ENCODE measurements at regions not wholly inside any gene's neighbourhood (a gene's known extent, or its start where the extent isn't known, plus 50 kb on each side); places are given as distances from the start of the nearest gene placed in this dataset.

GRCh38 chr15:94606286-94606685, 374.9 kb downstream of the MCTP2 start:
- DNase-seq (ENCODE audit: low read depth) = no peak

- DNase-seq (ENCODE audit: low read depth) = no peak
Measured at GRCh38 chr15:94607176-94607654, 375.9 kb downstream of the MCTP2 start.

GRCh38 chr15:94610069-94610468, 378.7 kb downstream of the MCTP2 start:
- DNase-seq (ENCODE audit: low read depth) = no peak

GRCh38 chr15:94610485-94610884, 379.1 kb downstream of the MCTP2 start:
- DNase-seq (ENCODE audit: low read depth) = no peak

GRCh38 chr15:94611656-94612055, 380.3 kb downstream of the MCTP2 start:
- DNase-seq (ENCODE audit: low read depth) = no peak

GRCh38 chr15:94615688-94616087, 384.3 kb downstream of the MCTP2 start:
- DNase-seq (ENCODE audit: low read depth) = no peak

GRCh38 chr15:94620632-94621031, 389.3 kb downstream of the MCTP2 start:
- DNase-seq (ENCODE audit: low read depth) = no peak

GRCh38 chr15:94621736-94622135, 390.4 kb downstream of the MCTP2 start:
- DNase-seq (ENCODE audit: low read depth) = no peak

GRCh38 chr15:94626949-94627348, 395.6 kb downstream of the MCTP2 start:
- DNase-seq (ENCODE audit: low read depth) = no peak

- no peak for DNase-seq (ENCODE audit: low read depth)
Measured at GRCh38 chr15:94631608-94632007, 400.2 kb downstream of the MCTP2 start.

- DNase-seq (ENCODE audit: low read depth) = no peak
Measured at GRCh38 chr15:94638183-94638582, 406.8 kb downstream of the MCTP2 start.

- DNase-seq (ENCODE audit: low read depth) = no peak
Measured at GRCh38 chr15:94639701-94640100, 408.3 kb downstream of the MCTP2 start.

- no peak for DNase-seq (ENCODE audit: low read depth)
Measured at GRCh38 chr15:94644433-94644832, 413.1 kb downstream of the MCTP2 start.

- DNase-seq (ENCODE audit: low read depth) = no peak
Measured at GRCh38 chr15:94653071-94653470, 421.7 kb downstream of the MCTP2 start.

- no peak for DNase-seq (ENCODE audit: low read depth)
Measured at GRCh38 chr15:94655249-94655880, 424.0 kb downstream of the MCTP2 start.

- no peak for DNase-seq (ENCODE audit: low read depth)
Measured at GRCh38 chr15:94665676-94666441, 434.5 kb downstream of the MCTP2 start.

- DNase-seq (ENCODE audit: low read depth) = no peak
Measured at GRCh38 chr15:94666553-94666952, 435.2 kb downstream of the MCTP2 start.

- no peak for DNase-seq (ENCODE audit: low read depth)
Measured at GRCh38 chr15:94667109-94667508, 435.7 kb downstream of the MCTP2 start.

- peak; percentile 20 for DNase-seq (ENCODE audit: low read depth)
Measured at GRCh38 chr15:94670438-94671034, 439.2 kb downstream of the MCTP2 start.

- DNase-seq (ENCODE audit: low read depth) = no peak
Measured at GRCh38 chr15:94671858-94672532, 440.6 kb downstream of the MCTP2 start.

- peak; percentile 31 for DNase-seq (ENCODE audit: low read depth)
Measured at GRCh38 chr15:94673801-94674200, 442.4 kb downstream of the MCTP2 start.

- DNase-seq (ENCODE audit: low read depth) = peak; percentile 7
Measured at GRCh38 chr15:94674296-94674695, 442.9 kb downstream of the MCTP2 start.
